Endothelial cell of umbilical vein (primary cell): ENCODE measurements at regions not wholly inside any gene's neighbourhood (a gene's known extent, or its start where the extent isn't known, plus 50 kb on each side); places are given as distances from the start of the nearest gene placed in this dataset.

Experiments used
- BruUV-seq: library from RNA; stranded (reverse); fragments of 400-500 nt; replicated peaks from 2 replicates; lab custom pipeline; 2021; lab: Mats Ljungman, UMichigan
- CTCF ChIA-PET: fragments of 300-600, 350-600 bp; sonication (Branson Sonifier 250); formaldehyde crosslinking; loops from one replicate; lab custom pipeline; 2021; ENCODE audit warnings: antibody characterized with exemption, inconsistent platforms; lab: Charles Lee
- POLR2A ChIA-PET: fragments of 300-600, 350-600 bp; sonication (Branson Sonifier 250); formaldehyde crosslinking; loops from one replicate; lab custom pipeline; 2021; ENCODE audit warnings: antibody characterized with exemption, inconsistent platforms; lab: Charles Lee
- DNase-seq: peaks from one replicate; pipeline ENCODE4 v3.0.0-alpha.2; 2011; ENCODE audit warnings: low read depth, low spot score
- FAIRE-seq: peaks from 2 replicates; lab custom pipeline; 2011; peaks lifted over from hg19 to GRCh38; lab: Jason Lieb, UNC
- H2AFZ ChIP-seq: 2 replicates; pipeline ENCODE4 v1.6.0; 2012; ENCODE audit warnings: low read depth, low read length, control low read depth, inconsistent platforms
- H3K27ac ChIP-seq: 2 replicates; pipeline ENCODE4 v1.5.1; 2011; ENCODE audit warnings: low read depth, mild to moderate bottlenecking, control low read depth, low read length, moderate library complexity; ENCODE audit not compliant: insufficient read depth
- H3K27me3 ChIP-seq, 2 experiments: 2 replicates each; pipeline versions ENCODE4 v1.6.0 to v1.6.1; 2011; ENCODE audit warnings: low read length in 2 of 2, mixed read lengths in 1 of 2; ENCODE audit not compliant: control insufficient read depth in 2 of 2, insufficient read depth in 2 of 2
- H3K36me3 ChIP-seq, 2 experiments: 2 replicates in 1 of 2; 3 replicates in 1 of 2; pipeline ENCODE4 v1.5.1; 2011; ENCODE audit warnings: low read length in 2 of 2, mild to moderate bottlenecking in 1 of 2, moderate library complexity in 1 of 2; ENCODE audit not compliant: control insufficient read depth in 2 of 2, insufficient read depth in 2 of 2; ENCODE audit errors: extremely low read depth in 1 of 2
- H3K4me1 ChIP-seq: 3 replicates; pipeline ENCODE4 v1.5.1; 2011; ENCODE audit warnings: mild to moderate bottlenecking, low read length; ENCODE audit not compliant: control insufficient read depth, insufficient read depth; ENCODE audit errors: extremely low read depth
- H3K4me2 ChIP-seq: 2 replicates; pipeline ENCODE4 v1.6.1; 2011; ENCODE audit warnings: low read length, control low read depth, mixed read lengths; ENCODE audit not compliant: insufficient read depth
- H3K4me3 ChIP-seq, 3 experiments: fragments of 200-600 bp in 1 of 3; sonication (generic), shearing (Covaris generic) in 1 of 3; replicated peaks in 1 of 3; 2 replicates each; pipeline ENCODE4 v1.5.1; 2011 to 2016; ENCODE audit warnings: control low read depth in 3 of 3, low read length in 3 of 3, mild to moderate bottlenecking in 2 of 3, inconsistent platforms in 1 of 3, low read depth in 1 of 3, moderate library complexity in 1 of 3; ENCODE audit not compliant: insufficient read depth in 1 of 3
- H3K79me2 ChIP-seq: 2 replicates; pipeline ENCODE4 v1.6.0; 2012; ENCODE audit warnings: low read length, inconsistent platforms; ENCODE audit not compliant: control insufficient read depth, insufficient read depth
- H3K9ac ChIP-seq: replicated peaks from 2 replicates; pipeline ENCODE3; 2011; ENCODE audit warnings: low read length, control low read depth; ENCODE audit not compliant: insufficient read depth; ENCODE audit errors: extremely low read depth
- H3K9me1 ChIP-seq: replicated peaks from 3 replicates; pipeline ENCODE4 v1.6.0; 2011; ENCODE audit warnings: mild to moderate bottlenecking, low read length; ENCODE audit not compliant: control insufficient read depth, insufficient read depth; ENCODE audit errors: extremely low read depth
- H3K9me3 ChIP-seq: replicated peaks from 2 replicates; pipeline ENCODE4 v1.5.1; 2012; ENCODE audit warnings: low read length, inconsistent platforms; ENCODE audit not compliant: control insufficient read depth, insufficient read depth
- H4K20me1 ChIP-seq: replicated peaks from 2 replicates; pipeline ENCODE3; 2011; ENCODE audit warnings: mild to moderate bottlenecking, low read length; ENCODE audit not compliant: control insufficient read depth, insufficient read depth; ENCODE audit errors: extremely low read depth
- EZH2 ChIP-seq: IDR thresholded peaks from 2 replicates; pipeline ENCODE4 v1.6.1; 2012; ENCODE audit warnings: borderline replicate concordance, low read depth, mild to moderate bottlenecking, moderate library complexity, low read length, inconsistent platforms; ENCODE audit not compliant: severe bottlenecking
- FOS ChIP-seq: IDR thresholded peaks from 2 replicates; pipeline ENCODE4 v1.6.1; 2011; ENCODE audit warnings: mild to moderate bottlenecking, low read length, moderate library complexity, borderline replicate concordance; ENCODE audit not compliant: insufficient read depth
- GATA2 ChIP-seq: IDR thresholded peaks from 2 replicates; pipeline ENCODE4 v1.7.0; 2011; ENCODE audit warnings: low read depth, mild to moderate bottlenecking, moderate library complexity, mixed read lengths, low read length; ENCODE audit not compliant: insufficient read length, insufficient read depth
- JUN ChIP-seq: IDR thresholded peaks from 2 replicates; pipeline ENCODE4 v1.6.1; 2011; ENCODE audit warnings: borderline replicate concordance, low read depth; ENCODE audit not compliant: insufficient read length, insufficient read depth
- MYC ChIP-seq: IDR thresholded peaks from one replicate; pipeline ENCODE4 v1.6.1; 2011; ENCODE audit warnings: mild to moderate bottlenecking, low read depth, low read length
- POLR2A ChIP-seq: IDR thresholded peaks from 2 replicates; pipeline ENCODE4 v1.6.1; 2012; ENCODE audit warnings: low read depth, mild to moderate bottlenecking, control low read depth, low read length
- POLR2AphosphoS5 ChIP-seq: IDR thresholded peaks from 2 replicates; pipeline ENCODE4 v1.6.1; 2012; ENCODE audit warnings: low read depth, mild to moderate bottlenecking, control low read depth, low read length, moderate library complexity; ENCODE audit not compliant: insufficient read depth
- dilution Hi-C: fragments of 300-500 bp; cut with MboI; formaldehyde crosslinking; loops from one replicate; pipeline ENCODE4 v1.15.0; 2019; ENCODE audit warnings: low sequenced_read_pairs; ENCODE audit not compliant: extremely low pct_ligation_motif_present
- intact Hi-C: fragments of 100-400 bp; cut with micrococcal nuclease; formaldehyde crosslinking; loops from one replicate; pipeline ENCODE4 v1.10.0; 2022
- TF ChIP-seq, protein P1 (sequence below), 2 donors: IDR thresholded peaks; 1 replicate in 1 of 2; 2 replicates in 1 of 2; pipeline ENCODE4 v1.5.1; 2011; ENCODE audit warnings: low read length in 2 of 2, mild to moderate bottlenecking in 2 of 2, moderate library complexity in 2 of 2, control low read depth in 1 of 2, inconsistent platforms in 1 of 2, low read depth in 1 of 2; ENCODE audit not compliant: insufficient read depth in 1 of 2; ENCODE audit errors: extremely low read depth in 1 of 2
- TF ChIP-seq, protein P2 (sequence below): IDR thresholded peaks from 2 replicates; pipeline ENCODE4 v1.6.1; 2011; ENCODE audit not compliant: insufficient read depth, insufficient read length

DNA sequence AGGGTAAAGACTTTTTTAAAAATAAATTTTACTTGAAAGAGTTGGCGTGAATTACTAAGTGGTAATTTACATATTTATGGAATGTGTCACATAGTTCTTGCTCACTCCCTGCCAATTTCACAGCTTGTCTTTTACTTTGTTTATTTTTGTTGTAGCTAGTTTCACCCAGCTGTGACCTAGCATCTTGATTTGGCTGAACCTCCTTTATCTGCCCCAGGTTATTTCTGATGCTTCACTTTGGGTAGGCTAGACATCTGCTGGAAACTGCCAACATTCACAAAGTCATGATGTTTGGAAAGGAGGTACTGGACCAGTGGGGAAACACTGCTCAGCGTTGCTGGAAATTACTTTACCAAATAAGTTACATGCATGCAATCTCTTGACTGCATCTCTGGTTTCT lies 1676.0 kb upstream of the RAG2 start:
- H4K20me1 ChIP-seq = no peaks in the 10 kb centered on the region
- no peaks in the 10 kb centered on the region for H3K79me2 ChIP-seq
- FAIRE-seq = no peak
- H2AFZ ChIP-seq = no peak overlapping the region
- no peak overlapping the region for H3K27ac ChIP-seq
- no peaks in the 10 kb centered on the region for H3K36me3 ChIP-seq
- BruUV-seq = no TSS peak
- intact Hi-C loops (no loop called here), dilution Hi-C loops (no loop called here)
- no peak overlapping the region for H3K4me3 ChIP-seq
- no peaks in the 10 kb centered on the region for H3K9me3 ChIP-seq
- no peak for DNase-seq
- H3K9ac ChIP-seq = no peak overlapping the region
- POLR2A ChIA-PET = no interaction called here
- H3K9me1 ChIP-seq = no peaks in the 10 kb centered on the region
- no peak for TF ChIP-seq JUN
- no peak for TF ChIP-seq GATA2
- TF ChIP-seq, protein P1, sequence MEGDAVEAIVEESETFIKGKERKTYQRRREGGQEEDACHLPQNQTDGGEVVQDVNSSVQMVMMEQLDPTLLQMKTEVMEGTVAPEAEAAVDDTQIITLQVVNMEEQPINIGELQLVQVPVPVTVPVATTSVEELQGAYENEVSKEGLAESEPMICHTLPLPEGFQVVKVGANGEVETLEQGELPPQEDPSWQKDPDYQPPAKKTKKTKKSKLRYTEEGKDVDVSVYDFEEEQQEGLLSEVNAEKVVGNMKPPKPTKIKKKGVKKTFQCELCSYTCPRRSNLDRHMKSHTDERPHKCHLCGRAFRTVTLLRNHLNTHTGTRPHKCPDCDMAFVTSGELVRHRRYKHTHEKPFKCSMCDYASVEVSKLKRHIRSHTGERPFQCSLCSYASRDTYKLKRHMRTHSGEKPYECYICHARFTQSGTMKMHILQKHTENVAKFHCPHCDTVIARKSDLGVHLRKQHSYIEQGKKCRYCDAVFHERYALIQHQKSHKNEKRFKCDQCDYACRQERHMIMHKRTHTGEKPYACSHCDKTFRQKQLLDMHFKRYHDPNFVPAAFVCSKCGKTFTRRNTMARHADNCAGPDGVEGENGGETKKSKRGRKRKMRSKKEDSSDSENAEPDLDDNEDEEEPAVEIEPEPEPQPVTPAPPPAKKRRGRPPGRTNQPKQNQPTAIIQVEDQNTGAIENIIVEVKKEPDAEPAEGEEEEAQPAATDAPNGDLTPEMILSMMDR (IDR thresholded peaks at IDR 0.05; ENCODE audit: extremely low read depth in 1 of 2, insufficient read depth in 1 of 2, low read depth in 1 of 2, low read length in 2 of 2) = no peak
- no peak for TF ChIP-seq FOS
- no peak for TF ChIP-seq POLR2A
- no peak for TF ChIP-seq EZH2
- no peak for TF ChIP-seq MYC
- TF ChIP-seq POLR2AphosphoS5 = no peak
- TF ChIP-seq, protein P2, sequence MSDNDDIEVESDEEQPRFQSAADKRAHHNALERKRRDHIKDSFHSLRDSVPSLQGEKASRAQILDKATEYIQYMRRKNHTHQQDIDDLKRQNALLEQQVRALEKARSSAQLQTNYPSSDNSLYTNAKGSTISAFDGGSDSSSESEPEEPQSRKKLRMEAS = no peak
- no peaks in the 10 kb centered on the region for H3K4me1 ChIP-seq
- H3K27me3 ChIP-seq = no peaks in the 10 kb centered on the region
- H3K4me2 ChIP-seq = no peak overlapping the region
- CTCF ChIA-PET = no interaction called here
